ENCODE measurements at regions not wholly inside any gene's neighbourhood (a gene's known extent, or its start where the extent isn't known, plus 50 kb on each side); places are given as distances from the start of the nearest gene placed in this dataset.
A peak's percentile ranks its signal among the peaks of the same experiment; 100 is the strongest.

DNA sequence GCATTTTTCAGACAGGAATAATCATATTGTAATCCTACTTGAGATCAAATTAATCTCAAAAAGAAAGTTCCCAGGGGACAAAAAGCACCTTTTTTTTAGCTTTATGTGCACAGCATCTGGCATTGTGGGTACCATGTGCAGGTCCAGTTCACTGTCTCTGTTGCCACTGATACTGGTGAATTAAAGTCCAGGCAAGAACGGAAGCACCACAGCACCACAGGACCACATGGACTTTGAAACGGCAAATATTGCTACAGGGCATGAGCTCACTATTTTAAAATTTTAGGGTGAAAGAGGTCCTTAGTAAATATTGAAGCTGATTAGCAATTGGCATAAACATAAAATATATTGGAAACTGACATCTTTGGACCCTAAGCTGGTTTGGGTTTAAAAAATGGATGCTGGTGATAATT, 709.0 kb downstream of the EPM2A start:
- Histone ChIP-seq H3F3A (ENCODE audit: control insufficient read depth, insufficient read depth) (no peaks in the 10 kb centered on the region), H3K27me3 (ENCODE audit: control insufficient read depth, low read length) (no peaks in the 10 kb centered on the region), H3K79me2 (ENCODE audit: control insufficient read depth, low read length) (no peaks in the 10 kb centered on the region), H4K20me1 (ENCODE audit: control insufficient read depth, insufficient read depth, low read depth, low read length) (no peaks in the 10 kb centered on the region), H3K9me2 (replicated peaks; ENCODE audit: control insufficient read depth, low read length) (no peaks in the 10 kb centered on the region), H3K9me3 (ENCODE audit: control insufficient read depth, insufficient read depth, low read length) (no peaks in the 10 kb centered on the region), H3K36me3 (ENCODE audit: control insufficient read depth, low read length) (no peaks in the 10 kb centered on the region), H3K4me1 (ENCODE audit: control insufficient read depth, low read length) (no peaks in the 10 kb centered on the region), H3K4me2 (ENCODE audit: low read length) (no peak overlapping the region), H3K4me3 (ENCODE audit: low read length) (no peak overlapping the region), H3K27ac (ENCODE audit: low read depth, low read length) (no peak overlapping the region)
- TF ChIP-seq CTCF (IDR thresholded peaks at IDR 0.05; ENCODE audit: low read depth, low read length, poor library complexity, severe bottlenecking) (no peak), EZH2phosphoT487 (IDR thresholded peaks at IDR 0.05; ENCODE audit: borderline replicate concordance, low read length) (no peak)

DNA sequence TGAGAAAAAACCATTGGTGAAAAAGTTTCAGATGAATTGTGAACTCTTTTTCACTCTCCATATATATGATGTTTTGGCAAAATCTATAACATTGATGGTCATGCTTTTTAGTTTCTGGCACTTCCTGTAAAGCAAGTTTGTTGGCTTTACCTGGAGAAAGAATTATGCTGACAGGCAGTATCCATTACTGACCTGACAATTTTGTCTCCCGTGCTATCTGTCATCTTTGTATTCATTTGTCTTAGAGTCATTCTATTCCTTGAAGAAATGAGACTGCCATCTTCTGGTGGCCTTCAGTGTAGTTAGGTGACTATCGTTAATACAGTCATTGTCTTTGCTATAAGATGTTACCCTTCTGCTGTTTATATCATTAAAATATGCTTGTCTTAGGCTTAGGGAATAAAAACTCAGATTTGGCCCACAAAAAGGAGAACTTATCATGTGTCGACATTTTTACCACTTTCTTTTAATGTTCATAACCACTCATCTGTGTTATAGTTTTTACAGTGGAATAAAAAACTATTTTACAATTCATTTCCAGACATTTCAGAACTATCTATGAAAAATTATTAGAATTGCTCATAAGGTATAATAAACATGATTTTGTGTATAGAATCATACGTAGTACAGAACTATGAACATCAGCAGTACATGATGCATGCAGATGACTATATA, 707.0 kb downstream of the EPM2A start:
- no peak overlapping the region for H3K4me3 ChIP-seq (ENCODE audit: low read length)
- H3K27ac ChIP-seq (ENCODE audit: low read depth, low read length), result no peak overlapping the region
- no peaks in the 10 kb centered on the region for H4K20me1 ChIP-seq (ENCODE audit: control insufficient read depth, insufficient read depth, low read depth, low read length)
- H3K36me3 ChIP-seq (ENCODE audit: control insufficient read depth, low read length), result no peaks in the 10 kb centered on the region
- no peaks in the 10 kb centered on the region for H3K4me1 ChIP-seq (ENCODE audit: control insufficient read depth, low read length)
- H3K79me2 ChIP-seq (ENCODE audit: control insufficient read depth, low read length), result no peaks in the 10 kb centered on the region
- H3K27me3 ChIP-seq (ENCODE audit: control insufficient read depth, low read length), result no peaks in the 10 kb centered on the region
- H3K9me2 ChIP-seq (replicated peaks; ENCODE audit: control insufficient read depth, low read length), result no peaks in the 10 kb centered on the region
- no peak overlapping the region for H3K4me2 ChIP-seq (ENCODE audit: low read length)
- no peaks in the 10 kb centered on the region for H3K9me3 ChIP-seq (ENCODE audit: control insufficient read depth, insufficient read depth, low read length)
- no peaks in the 10 kb centered on the region for H3F3A ChIP-seq (ENCODE audit: control insufficient read depth, insufficient read depth)
- TF ChIP-seq CTCF (IDR thresholded peaks at IDR 0.05; ENCODE audit: low read depth, low read length, poor library complexity, severe bottlenecking), result peak; percentile 60
- TF ChIP-seq EZH2phosphoT487 (IDR thresholded peaks at IDR 0.05; ENCODE audit: borderline replicate concordance, low read length), result no peak

GRCh38 chr6:145031001-145031400, 704.3 kb downstream of the EPM2A start:
- no peak overlapping the region for H3K4me3 ChIP-seq (ENCODE audit: low read length)
- H3K4me2 ChIP-seq (ENCODE audit: low read length), result no peak overlapping the region
- no peaks in the 10 kb centered on the region for H3K27me3 ChIP-seq (ENCODE audit: control insufficient read depth, low read length)
- H4K20me1 ChIP-seq (ENCODE audit: control insufficient read depth, insufficient read depth, low read depth, low read length), result no peaks in the 10 kb centered on the region
- no peaks in the 10 kb centered on the region for H3K79me2 ChIP-seq (ENCODE audit: control insufficient read depth, low read length)
- H3K9me2 ChIP-seq (replicated peaks; ENCODE audit: control insufficient read depth, low read length), result no peaks in the 10 kb centered on the region
- TF ChIP-seq CTCF (IDR thresholded peaks at IDR 0.05; ENCODE audit: low read depth, low read length, poor library complexity, severe bottlenecking), result no peak
- TF ChIP-seq EZH2phosphoT487 (IDR thresholded peaks at IDR 0.05; ENCODE audit: borderline replicate concordance, low read length), result no peak
- H3K36me3 ChIP-seq (ENCODE audit: control insufficient read depth, low read length), result no peaks in the 10 kb centered on the region
- H3K27ac ChIP-seq (ENCODE audit: low read depth, low read length), result no peak overlapping the region
- no peaks in the 10 kb centered on the region for H3K4me1 ChIP-seq (ENCODE audit: control insufficient read depth, low read length)
- H3K9me3 ChIP-seq (ENCODE audit: control insufficient read depth, insufficient read depth, low read length), result no peaks in the 10 kb centered on the region
- no peaks in the 10 kb centered on the region for H3F3A ChIP-seq (ENCODE audit: control insufficient read depth, insufficient read depth)
